ENCODE measurements at regions not wholly inside any gene's neighbourhood (a gene's known extent, or its start where the extent isn't known, plus 50 kb on each side); places are given as distances from the start of the nearest gene placed in this dataset.

GRCh38 chr3:117809186-117810081 lies 1099.9 kb downstream of the TUSC7 start:
- ATAC-seq = no peak
- no peak for TF ChIP-seq GLIS3 (CRISPR knock-in tag; IDR thresholded peaks at IDR 0.05)
- TF ChIP-seq ESRRG (CRISPR knock-in tag; IDR thresholded peaks at IDR 0.05) = no peak
- no peak for TF ChIP-seq ZNF70 (CRISPR knock-in tag; IDR thresholded peaks at IDR 0.05)
- no peak for TF ChIP-seq PPARA (CRISPR knock-in tag; IDR thresholded peaks at IDR 0.05; ENCODE audit: borderline replicate concordance)
- TF ChIP-seq TSHZ2 (CRISPR knock-in tag; IDR thresholded peaks at IDR 0.05) = no peak
- TF ChIP-seq POU6F1 (CRISPR knock-in tag; IDR thresholded peaks at IDR 0.05; ENCODE audit: borderline replicate concordance, low read depth) = no peak
- TF ChIP-seq CREB5 (CRISPR knock-in tag; IDR thresholded peaks at IDR 0.05; ENCODE audit: low read depth) = no peak
- no peak for TF ChIP-seq SNAI2 (CRISPR knock-in tag; IDR thresholded peaks at IDR 0.05)
- TF ChIP-seq ARNTL (CRISPR knock-in tag; IDR thresholded peaks at IDR 0.05; ENCODE audit: borderline replicate concordance, low read depth) = no peak
- no peak for TF ChIP-seq BACH2 (CRISPR knock-in tag; IDR thresholded peaks at IDR 0.05; ENCODE audit: borderline replicate concordance)
- TF ChIP-seq RARB (CRISPR knock-in tag; IDR thresholded peaks at IDR 0.05) = no peak

GRCh38 chr3:117811786-117812185 lies 1102.2 kb downstream of the TUSC7 start:
- TF ChIP-seq RARB (CRISPR knock-in tag; IDR thresholded peaks at IDR 0.05) (no peak), CSDC2 (CRISPR knock-in tag; IDR thresholded peaks at IDR 0.05) (no peak), OSR1 (CRISPR knock-in tag; IDR thresholded peaks at IDR 0.05) (no peak), TOX (CRISPR knock-in tag; IDR thresholded peaks at IDR 0.05; ENCODE audit: borderline replicate concordance) (no peak), ZNF70 (CRISPR knock-in tag; IDR thresholded peaks at IDR 0.05) (no peak), CREB5 (CRISPR knock-in tag; IDR thresholded peaks at IDR 0.05; ENCODE audit: low read depth) (no peak)
- ATAC-seq = no peak

GRCh38 chr3:117814975-117815374 lies 1105.4 kb downstream of the TUSC7 start:
- TF ChIP-seq ZC3H10 (CRISPR knock-in tag; IDR thresholded peaks at IDR 0.05) (peak; percentile 98), CSDC2 (CRISPR knock-in tag; IDR thresholded peaks at IDR 0.05) (no peak), RARB (CRISPR knock-in tag; IDR thresholded peaks at IDR 0.05) (no peak), POU6F1 (CRISPR knock-in tag; IDR thresholded peaks at IDR 0.05; ENCODE audit: borderline replicate concordance, low read depth) (0 out of 2 replicates have a peak, but pooled peaks have one; percentile 80), ISL1 (CRISPR knock-in tag; IDR thresholded peaks at IDR 0.05) (peak; percentile 90), ZFP30 (CRISPR knock-in tag; IDR thresholded peaks at IDR 0.05) (peak; percentile 35; the same call in 1 of the 2 replicates), PATZ1 (CRISPR knock-in tag; IDR thresholded peaks at IDR 0.05; ENCODE audit: borderline replicate concordance) (peak; percentile 78), ZFP3 (CRISPR knock-in tag; IDR thresholded peaks at IDR 0.05) (peak; percentile 60; the same call in 1 of the 2 replicates), TOX (CRISPR knock-in tag; IDR thresholded peaks at IDR 0.05; ENCODE audit: borderline replicate concordance) (peak; percentile 97), TCF4 (CRISPR knock-in tag; IDR thresholded peaks at IDR 0.05; ENCODE audit: borderline replicate concordance) (peak; percentile 75), SNAI2 (CRISPR knock-in tag; IDR thresholded peaks at IDR 0.05) (no peak), ARNTL (CRISPR knock-in tag; IDR thresholded peaks at IDR 0.05; ENCODE audit: borderline replicate concordance, low read depth) (no peak)
- ATAC-seq = peak; percentile 86

All from SK-N-SH treated with all-trans-retinoic acid at 6 μM for 48 hours (cell line).